IMR-90 (cell line): ENCODE measurements at regions not wholly inside any gene's neighbourhood (a gene's known extent, or its start where the extent isn't known, plus 50 kb on each side); places are given as distances from the start of the nearest gene placed in this dataset.

ENCODE experiments used
- ATAC-seq: fragments of 200-7000 bp; cut with Tn5 transposase; 2 replicates; pipeline ENCODE4 v1.9.1; 2020; ENCODE audit warnings: low read depth, mild to moderate bottlenecking, moderate library complexity
- BruUV-seq: library from RNA; stranded (reverse); fragments of 400-500 nt; replicated peaks from 2 replicates; lab custom pipeline; 2021; lab: Mats Ljungman, UMichigan
- CTCF ChIA-PET: fragments of 300-600 bp; formaldehyde crosslinking; extraction: SDS; loops from one replicate; lab custom pipeline; 2021; ENCODE audit warnings: antibody characterized with exemption; lab: Yijun Ruan, JAX
- POLR2A ChIA-PET: fragments of 300-600 bp; sonication (Branson Sonifier 250); formaldehyde crosslinking; loops from one replicate; lab custom pipeline; 2022; ENCODE audit warnings: antibody characterized with exemption; ENCODE audit not compliant: unreplicated experiment; lab: Charles Lee
- DNase-seq: peaks from one replicate; pipeline ENCODE4 v3.0.0; 2013
- H2AFZ ChIP-seq: replicated peaks from 2 replicates; pipeline ENCODE3; 2013; ENCODE audit warnings: low read length, mild to moderate bottlenecking; ENCODE audit not compliant: poor library complexity
- H2AK5ac ChIP-seq: 2 replicates; pipeline ENCODE4 v1.6.1; 2013; ENCODE audit warnings: low read depth, low read length, inconsistent platforms
- H2AK9ac ChIP-seq: replicated peaks from 2 replicates; pipeline ENCODE3; 2013; ENCODE audit warnings: mild to moderate bottlenecking, low read depth, low read length, moderate library complexity; ENCODE audit not compliant: poor library complexity
- H2BK120ac ChIP-seq: 2 replicates; pipeline ENCODE4 v1.6.1; 2013; ENCODE audit warnings: low read depth, low read length, inconsistent platforms
- H2BK15ac ChIP-seq: 3 replicates; pipeline ENCODE4 v1.6.1; 2013; ENCODE audit warnings: low read depth, low read length, inconsistent platforms
- H2BK20ac ChIP-seq: 2 replicates; pipeline ENCODE4 v1.6.1; 2013; ENCODE audit warnings: low read depth, mild to moderate bottlenecking, inconsistent platforms, low read length, moderate library complexity
- H2BK5ac ChIP-seq: 2 replicates; pipeline ENCODE4 v1.6.1; 2013; ENCODE audit warnings: mild to moderate bottlenecking, low read depth, low read length, inconsistent platforms; ENCODE audit not compliant: poor library complexity, severe bottlenecking
- H3K14ac ChIP-seq: replicated peaks from 2 replicates; pipeline ENCODE4 v1.6.1; 2013; ENCODE audit warnings: low read depth, low read length, inconsistent platforms
- H3K18ac ChIP-seq: 2 replicates; pipeline ENCODE4 v1.6.1; 2013; ENCODE audit warnings: low read depth, low read length, control low read depth
- H3K23ac ChIP-seq: 2 replicates; pipeline ENCODE4 v1.6.1; 2013; ENCODE audit warnings: low read depth, low read length, inconsistent platforms
- H3K27ac ChIP-seq: 2 replicates; pipeline ENCODE4 v1.5.1; 2013; ENCODE audit warnings: mild to moderate bottlenecking, control low read depth, low read length; ENCODE audit not compliant: insufficient read depth
- H3K27me3 ChIP-seq: 2 replicates; pipeline ENCODE4 v1.6.1; 2013; ENCODE audit warnings: low read length; ENCODE audit not compliant: control insufficient read depth, insufficient read depth
- H3K36me3 ChIP-seq: 2 replicates; pipeline ENCODE4 v1.6.1; 2013; ENCODE audit warnings: low read length, mixed read lengths; ENCODE audit not compliant: control insufficient read depth, insufficient read depth
- H3K4ac ChIP-seq: 2 replicates; pipeline ENCODE4 v1.6.1; 2013; ENCODE audit warnings: low read depth, low read length, inconsistent platforms
- H3K4me1 ChIP-seq: 2 replicates; pipeline ENCODE4 v1.6.1; 2013; ENCODE audit warnings: low read length, mixed read lengths; ENCODE audit not compliant: control insufficient read depth, insufficient read depth
- H3K4me2 ChIP-seq: 2 replicates; pipeline ENCODE4 v1.6.1; 2013; ENCODE audit warnings: low read depth, mild to moderate bottlenecking, control low read depth, low read length, moderate library complexity
- H3K4me3 ChIP-seq: 2 replicates; pipeline ENCODE4 v1.5.1; 2013; ENCODE audit warnings: low read depth, mild to moderate bottlenecking, control low read depth, low read length, moderate library complexity; ENCODE audit not compliant: insufficient read depth
- H3K56ac ChIP-seq: 2 replicates; pipeline ENCODE4 v1.6.1; 2013; ENCODE audit warnings: low read length, inconsistent platforms; ENCODE audit not compliant: insufficient read depth; ENCODE audit errors: extremely low read depth
- H3K79me1 ChIP-seq, 2 experiments: 2 replicates each; pipeline ENCODE4 v1.6.1; 2013; ENCODE audit warnings: low read length in 2 of 2, inconsistent platforms in 1 of 2, low read depth in 1 of 2
- H3K9ac ChIP-seq: 2 replicates; pipeline ENCODE4 v1.6.1; 2013; ENCODE audit warnings: low read depth, low read length, control low read depth
- H3K9me1 ChIP-seq: 2 replicates; pipeline ENCODE4 v1.6.1; 2013; ENCODE audit warnings: low read length, inconsistent platforms; ENCODE audit not compliant: insufficient read depth
- H3K9me3 ChIP-seq: 2 replicates; pipeline ENCODE4 v1.6.1; 2013; ENCODE audit warnings: low read length; ENCODE audit not compliant: control insufficient read depth, insufficient read depth
- H4K20me1 ChIP-seq: 2 replicates; pipeline ENCODE4 v1.6.1; 2013; ENCODE audit warnings: low read length, inconsistent platforms; ENCODE audit not compliant: insufficient read depth
- H4K5ac ChIP-seq: 2 replicates; pipeline ENCODE4 v1.6.1; 2013; ENCODE audit warnings: mild to moderate bottlenecking, low read depth, low read length, control low read depth
- H4K8ac ChIP-seq, 2 experiments: 2 replicates each; pipeline ENCODE4 v1.6.1; 2013; ENCODE audit warnings: low read depth in 2 of 2, low read length in 2 of 2, control low read depth in 1 of 2, inconsistent platforms in 1 of 2
- H4K91ac ChIP-seq: 2 replicates; pipeline ENCODE4 v1.6.1; 2013; ENCODE audit warnings: low read depth, low read length, inconsistent platforms; ENCODE audit not compliant: insufficient read depth
- MXI1 ChIP-seq: IDR thresholded peaks from 2 replicates; pipeline ENCODE4 v1.6.1; 2012; ENCODE audit warnings: low read depth, mild to moderate bottlenecking, low read length, moderate library complexity, borderline replicate concordance
- WGBS, 2 experiments: methylation state at CpG; one replicate each; pipeline versions ENCODE4 v1.1.5 to v1.1.7; 2013; ENCODE audit warnings: missing lambda C conversion rate in 2 of 2; ENCODE audit not compliant: insufficient read length in 1 of 2; ENCODE audit errors: extremely low coverage in 2 of 2; 5-methylcytosine and 5-hydroxymethylcytosine counted together
- dilution Hi-C: fragments of 300-500 bp; cut with HindIII; formaldehyde crosslinking; loops from one replicate; pipeline ENCODE4 v1.14.3; 2018; ENCODE audit warnings: low sequenced_read_pairs; ENCODE audit not compliant: unreplicated experiment
- in situ Hi-C: fragments of 300-500 bp; cut with MboI; formaldehyde crosslinking; loops from 3 replicates; pipeline ENCODE4 v1.14.3; 2019; ENCODE audit warnings: low sequenced_read_pairs, inconsistent platforms, mixed read lengths
- intact Hi-C: fragments of 100-400 bp; cut with micrococcal nuclease; formaldehyde crosslinking; loops from 2 replicates; pipeline ENCODE4 v1.10.0; 2022

DNA sequence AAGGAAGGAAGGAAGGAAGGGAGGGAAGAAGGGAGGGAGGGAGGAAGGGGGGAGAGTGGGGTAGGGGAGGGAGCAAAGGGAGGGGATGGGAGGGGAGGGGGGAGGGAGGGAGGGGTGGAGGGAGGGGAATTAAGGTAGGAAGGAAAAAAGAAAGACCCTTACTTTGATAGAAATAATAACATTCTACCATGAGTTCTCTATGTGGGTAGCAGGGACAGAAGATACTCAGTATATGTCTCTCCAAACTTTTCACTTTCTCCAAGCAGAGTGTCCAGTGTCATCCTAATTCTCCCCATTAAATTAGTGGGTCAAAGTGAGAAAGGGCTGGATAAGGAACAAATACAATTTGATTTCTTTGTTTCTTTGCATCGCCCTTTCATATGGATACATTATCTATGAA lies 553.4 kb upstream of the USP15 start:
- dilution Hi-C loops (no loop called here), in situ Hi-C loops (no loop called here), intact Hi-C loops (no loop called here)
- H4K20me1 ChIP-seq, result no peaks in the 10 kb centered on the region
- no peak overlapping the region for H3K18ac ChIP-seq
- BruUV-seq, result no TSS peak
- H2AK9ac ChIP-seq, result no peak overlapping the region
- H4K5ac ChIP-seq, result no peak overlapping the region
- peaks cover 3% of the 10 kb centered on the region for H3K9me3 ChIP-seq
- no peak overlapping the region for H3K14ac ChIP-seq
- H3K27me3 ChIP-seq, result no peaks in the 10 kb centered on the region
- H3K4me3 ChIP-seq, result no peak overlapping the region
- no peak overlapping the region for H3K4ac ChIP-seq
- H2BK5ac ChIP-seq, result no peak overlapping the region
- H4K91ac ChIP-seq, result no peak overlapping the region
- H3K9ac ChIP-seq, result no peak overlapping the region
- no peak for TF ChIP-seq MXI1
- no peak overlapping the region for H2BK20ac ChIP-seq
- ATAC-seq (no peak), DNase-seq (no peak)
- no peak overlapping the region for H3K4me2 ChIP-seq
- H3K36me3 ChIP-seq, result no peaks in the 10 kb centered on the region
- no peaks in the 10 kb centered on the region for H3K4me1 ChIP-seq
- no peak overlapping the region for H3K56ac ChIP-seq
- no peak overlapping the region for H4K8ac ChIP-seq
- ChIA-PET CTCF (no interaction called here), POLR2A (no interaction called here)
- no peaks in the 10 kb centered on the region for H3K9me1 ChIP-seq
- no peak overlapping the region for H2BK15ac ChIP-seq
- H3K79me1 ChIP-seq, result no peaks in the 10 kb centered on the region
- H3K23ac ChIP-seq, result no peak overlapping the region
- no peak overlapping the region for H3K27ac ChIP-seq
- H2AFZ ChIP-seq, result no peak overlapping the region
- WGBS, 2 experiments, result no CpG with 5 or more reads among the region's 1 CpG
- H2BK120ac ChIP-seq, result no peak overlapping the region
- no peak overlapping the region for H2AK5ac ChIP-seq
